Smooth muscle cell (in vitro differentiated cells): ENCODE measurements at regions not wholly inside any gene's neighbourhood (a gene's known extent, or its start where the extent isn't known, plus 50 kb on each side); places are given as distances from the start of the nearest gene placed in this dataset.

Source experiments
- DNase-seq: peaks from one replicate; lab custom pipeline; 2025; ENCODE audit not compliant: unreplicated experiment; lab: John Stamatoyannopoulos, UW
- H2AFZ ChIP-seq: fragments of 200-600 bp; sonication (generic); 2 replicates; pipeline ENCODE4 v1.6.0; 2016; ENCODE audit warnings: antibody characterized with exemption, low read depth, mild to moderate bottlenecking
- H3F3A ChIP-seq: fragments of 200-600 bp; sonication (generic); 2 replicates; pipeline ENCODE4 v1.6.0; 2017; ENCODE audit warnings: antibody characterized with exemption, low read depth
- H3K27ac ChIP-seq: fragments of 200-600 bp; sonication (generic); 2 replicates; pipeline ENCODE4 v1.5.1; 2016; ENCODE audit warnings: low read depth, mild to moderate bottlenecking
- H3K27me3 ChIP-seq: fragments of 200-600 bp; sonication (generic); 2 replicates; pipeline ENCODE4 v1.6.1; 2016; ENCODE audit warnings: low read depth, mild to moderate bottlenecking
- H3K36me3 ChIP-seq: fragments of 200-600 bp; sonication (generic); 2 replicates; pipeline ENCODE4 v1.5.1; 2016; ENCODE audit warnings: low read depth
- H3K4me1 ChIP-seq: fragments of 200-600 bp; sonication (generic); 2 replicates; pipeline ENCODE4 v1.5.1; 2016; ENCODE audit warnings: low read depth
- H3K4me2 ChIP-seq: fragments of 200-600 bp; sonication (generic); 2 replicates; pipeline ENCODE4 v1.6.0; 2016; ENCODE audit warnings: mild to moderate bottlenecking
- H3K4me3 ChIP-seq: fragments of 200-600 bp; sonication (generic); 2 replicates; pipeline ENCODE4 v1.5.1; 2016; ENCODE audit warnings: mild to moderate bottlenecking
- H3K79me2 ChIP-seq: fragments of 200-600 bp; sonication (generic); 2 replicates; pipeline ENCODE4 v1.6.0; 2016; ENCODE audit warnings: low read depth, mild to moderate bottlenecking
- H3K9ac ChIP-seq: fragments of 200-600 bp; sonication (generic); 2 replicates; pipeline ENCODE4 v1.6.0; 2016; ENCODE audit warnings: low read depth
- H3K9me3 ChIP-seq: fragments of 200-600 bp; sonication (generic); replicated peaks from 2 replicates; pipeline ENCODE4 v1.5.1; 2016; ENCODE audit warnings: low read depth
- H4K20me1 ChIP-seq: fragments of 200-600 bp; sonication (generic); 2 replicates; pipeline ENCODE4 v1.6.0; 2016; ENCODE audit warnings: low read depth
- CTCF ChIP-seq: fragments of 200-600 bp; sonication (generic); IDR thresholded peaks from 2 replicates; pipeline ENCODE4 v1.5.1; 2017; ENCODE audit warnings: borderline replicate concordance, mild to moderate bottlenecking, antibody characterized with exemption; ENCODE audit not compliant: insufficient read depth, poor library complexity, severe bottlenecking
- WGBS: methylation state at CpG from one replicate; pipeline ENCODE4 v1.1.7; 2016; ENCODE audit warnings: low lambda C conversion rate; 5-methylcytosine and 5-hydroxymethylcytosine counted together

- no peak for DNase-seq
- no peak for TF ChIP-seq CTCF
- Histone ChIP-seq H3K79me2 (no peaks in the 10 kb centered on the region), H3K4me3 (no peak overlapping the region), H3K27ac (no peak overlapping the region), H3F3A (no peaks in the 10 kb centered on the region), H3K9ac (no peak overlapping the region), H3K4me2 (no peak overlapping the region), H3K27me3 (no peaks in the 10 kb centered on the region), H4K20me1 (no peaks in the 10 kb centered on the region), H3K36me3 (no peaks in the 10 kb centered on the region), H3K9me3 (no peaks in the 10 kb centered on the region), H3K4me1 (no peaks in the 10 kb centered on the region), H2AFZ (no peak overlapping the region)
- 62% methylated on average over 2 of the region's 2 CpGs for WGBS
Observed at GRCh38 chr2:167861574-167862193, 385.7 kb downstream of the STK39 start.

- Histone ChIP-seq H3K36me3 (no peaks in the 10 kb centered on the region), H3F3A (no peaks in the 10 kb centered on the region), H3K79me2 (no peaks in the 10 kb centered on the region), H3K4me1 (no peaks in the 10 kb centered on the region), H3K9me3 (no peaks in the 10 kb centered on the region), H3K27ac (no peak overlapping the region), H3K9ac (no peak overlapping the region), H2AFZ (no peak overlapping the region), H3K27me3 (no peaks in the 10 kb centered on the region), H3K4me3 (no peak overlapping the region), H4K20me1 (no peaks in the 10 kb centered on the region), H3K4me2 (no peak overlapping the region)
- no peak for TF ChIP-seq CTCF
- no peak for DNase-seq
- 56% methylated on average over 1 of the region's 1 CpG for WGBS
Observed at GRCh38 chr2:167860082-167860481, 387.3 kb downstream of the STK39 start.

GRCh38 chr2:167859676-167860075, 387.7 kb downstream of the STK39 start:
- Histone ChIP-seq H3K4me1 (no peaks in the 10 kb centered on the region), H3K79me2 (no peaks in the 10 kb centered on the region), H4K20me1 (no peaks in the 10 kb centered on the region), H3F3A (no peaks in the 10 kb centered on the region), H3K9ac (no peak overlapping the region), H3K36me3 (no peaks in the 10 kb centered on the region), H3K27me3 (no peaks in the 10 kb centered on the region), H3K9me3 (no peaks in the 10 kb centered on the region), H2AFZ (no peak overlapping the region), H3K4me2 (no peak overlapping the region), H3K4me3 (no peak overlapping the region), H3K27ac (no peak overlapping the region)
- no peak for TF ChIP-seq CTCF
- no peak for DNase-seq
- WGBS: 65% methylated on average over 1 of the region's 1 CpG

- Histone ChIP-seq H4K20me1 (no peaks in the 10 kb centered on the region), H3K9ac (no peak overlapping the region), H3K4me3 (no peak overlapping the region), H3K36me3 (no peaks in the 10 kb centered on the region), H3K4me1 (no peaks in the 10 kb centered on the region), H3F3A (no peaks in the 10 kb centered on the region), H3K79me2 (no peaks in the 10 kb centered on the region), H3K4me2 (no peak overlapping the region), H3K9me3 (no peaks in the 10 kb centered on the region), H3K27me3 (no peaks in the 10 kb centered on the region), H3K27ac (no peak overlapping the region), H2AFZ (no peak overlapping the region)
- no peak for TF ChIP-seq CTCF
- no peak for DNase-seq
- 98% methylated on average over 4 of the region's 4 CpGs for WGBS
Observed at GRCh38 chr2:167858086-167858485, 389.3 kb downstream of the STK39 start.
